AG09319 (cell line): ENCODE measurements at regions not wholly inside any gene's neighbourhood (a gene's known extent, or its start where the extent isn't known, plus 50 kb on each side); places are given as distances from the start of the nearest gene placed in this dataset.
"Not testable (repeated sequence)": the region's sequence is repeated elsewhere in the genome, so short reads cannot be mapped to it uniquely, and the experiment has no call there.

Experiments
- DNase-seq: peaks from one replicate; pipeline ENCODE4 v3.0.0-alpha.2; 2010; ENCODE audit warnings: low read depth; ENCODE audit errors: extremely low read depth
- CTCF ChIP-seq: IDR thresholded peaks from 2 replicates; pipeline ENCODE4 v1.5.1; 2011; ENCODE audit warnings: low read depth, mild to moderate bottlenecking, inconsistent platforms, low read length, moderate library complexity

- TF ChIP-seq CTCF: no peak
Measured at GRCh38 chr2:4973973-4974372, 718.2 kb upstream of the SOX11 start.

DNA sequence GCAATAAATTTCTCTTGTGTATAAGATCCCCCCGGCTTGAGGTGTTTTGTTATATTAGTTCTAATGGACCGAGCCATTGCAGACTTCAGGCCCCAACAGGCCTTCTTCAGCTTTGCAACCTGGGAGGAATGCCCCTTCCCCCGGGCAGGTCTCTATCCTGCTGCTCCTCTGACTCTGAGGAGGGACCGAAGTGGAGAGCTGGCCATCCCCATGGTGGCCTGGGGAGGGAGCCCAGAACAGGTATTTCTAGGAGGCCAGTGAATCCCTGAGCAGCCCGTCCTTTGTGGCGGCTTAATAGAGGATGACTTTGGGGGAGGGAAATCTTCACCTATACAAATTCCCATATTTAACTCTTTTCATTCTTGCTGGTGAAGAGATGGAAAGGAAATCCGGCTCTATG lies 715.8 kb upstream of the SOX11 start:
- no peak for DNase-seq
- no peak for TF ChIP-seq CTCF

More at GRCh38 chr2:4973973-4974372, 718.2 kb upstream of the SOX11 start:
- DNase-seq: no peak

DNA sequence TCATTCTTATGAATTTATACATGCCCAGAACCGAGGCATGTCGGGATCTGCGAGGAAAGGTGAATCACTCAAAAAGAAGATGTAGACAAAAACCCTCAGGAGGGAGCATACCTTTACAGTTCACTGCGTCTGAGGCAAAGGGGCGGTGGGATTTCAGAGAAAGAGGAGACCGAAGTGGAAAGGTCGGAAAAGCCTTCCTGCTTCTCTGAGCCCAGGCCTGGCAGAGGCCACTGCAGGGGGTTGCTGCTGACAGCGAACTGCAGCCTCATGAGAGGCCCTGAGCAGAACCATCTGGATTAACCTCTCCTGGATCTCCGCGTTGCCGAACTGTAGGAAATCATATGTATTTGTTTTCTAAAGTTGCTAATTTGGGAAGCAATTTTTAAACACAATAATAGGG lies 713.1 kb upstream of the SOX11 start:
- TF ChIP-seq CTCF: no peak
- no peak for DNase-seq

GRCh38 chr2:4980995-4981394 lies 711.2 kb upstream of the SOX11 start:
- DNase-seq: no peak
- no peak for TF ChIP-seq CTCF

- no peak for DNase-seq
- TF ChIP-seq CTCF: no peak
Measured at GRCh38 chr2:4981802-4982409, 710.3 kb upstream of the SOX11 start.

- not testable (repeated sequence) for DNase-seq
Measured at GRCh38 chr2:4988444-4988843, 703.7 kb upstream of the SOX11 start.

DNA sequence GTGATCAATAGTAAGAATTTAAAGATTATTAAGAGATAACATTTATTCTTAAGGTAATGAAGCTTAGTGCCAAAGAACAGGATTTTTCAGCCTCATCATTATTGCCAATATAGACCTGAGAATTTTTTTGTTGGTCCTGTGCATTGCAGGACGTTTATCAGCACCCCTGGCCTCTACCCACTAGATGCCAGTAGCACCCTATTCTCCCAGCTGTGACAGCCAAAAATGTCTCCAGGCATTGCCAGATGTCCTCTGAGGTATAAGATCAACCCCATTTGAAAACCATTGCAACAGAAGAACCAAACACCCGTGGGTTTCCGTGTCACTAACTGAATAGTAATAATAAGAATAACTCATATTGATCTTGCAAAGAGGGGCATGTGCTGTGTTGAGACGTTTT lies 700.0 kb upstream of the SOX11 start:
- TF ChIP-seq CTCF: no peak
- no peak for DNase-seq

DNA sequence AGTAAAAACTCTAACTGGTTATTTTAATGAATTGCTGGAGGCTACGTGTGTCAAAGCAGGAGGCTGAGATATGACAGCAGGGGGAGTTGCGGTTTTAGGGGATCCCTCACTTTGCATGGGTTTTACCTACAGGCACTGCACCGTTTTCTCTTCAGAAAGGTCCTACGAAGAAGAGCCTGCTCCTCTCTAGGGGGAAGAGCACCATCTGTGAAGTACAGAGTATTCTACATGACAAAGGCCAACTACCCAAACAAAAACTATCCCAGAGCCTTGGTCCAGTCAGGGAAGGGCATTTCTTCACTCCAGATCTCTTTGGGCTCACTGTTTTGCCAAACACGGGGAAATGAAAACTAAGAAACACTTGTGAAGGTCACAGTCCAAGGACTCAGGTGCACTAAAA lies 696.7 kb upstream of the SOX11 start:
- DNase-seq: no peak
- no peak for TF ChIP-seq CTCF
